Parathyroid adenoma (tissue), 2 donors: ENCODE measurements at regions not wholly inside any gene's neighbourhood (a gene's known extent, or its start where the extent isn't known, plus 50 kb on each side); places are given as distances from the start of the nearest gene placed in this dataset.

Experiments
- H2AFZ ChIP-seq: fragments of 300-600 bp; sonication (generic); one replicate; pipeline ENCODE4 v1.7.0; 2017; ENCODE audit warnings: antibody characterized with exemption, mild to moderate bottlenecking
- H3K27ac ChIP-seq: fragments of 300-600 bp; sonication (generic); one replicate; pipeline ENCODE4 v1.7.0; 2017
- H3K27me3 ChIP-seq: fragments of 300-600 bp; sonication (generic); one replicate; pipeline ENCODE4 v1.7.0; 2017; ENCODE audit warnings: low read length; ENCODE audit not compliant: control insufficient read depth, insufficient read depth
- H3K36me3 ChIP-seq: fragments of 300-600 bp; sonication (generic); one replicate; pipeline ENCODE4 v1.7.0; 2017; ENCODE audit warnings: low read length; ENCODE audit not compliant: control insufficient read depth, insufficient read depth
- H3K4me1 ChIP-seq: fragments of 300-600 bp; sonication (generic); one replicate; pipeline ENCODE4 v1.7.0; 2017; ENCODE audit warnings: control low read depth
- H3K4me2 ChIP-seq: fragments of 300-600 bp; sonication (generic); one replicate; pipeline ENCODE4 v1.7.0; 2017; ENCODE audit warnings: low read length
- H3K4me3 ChIP-seq: fragments of 300-600 bp; sonication (generic); one replicate; pipeline ENCODE4 v1.7.0; 2017; ENCODE audit warnings: low read depth, low read length
- H3K79me2 ChIP-seq: fragments of 300-600 bp; sonication (generic); one replicate; pipeline ENCODE4 v1.7.0; 2017; ENCODE audit warnings: control low read depth
- H3K9ac ChIP-seq: fragments of 300-600 bp; sonication (generic); one replicate; pipeline ENCODE4 v1.7.0; 2017; ENCODE audit warnings: mild to moderate bottlenecking
- H3K9me3 ChIP-seq: fragments of 300-600 bp; sonication (generic); one replicate; pipeline ENCODE4 v1.7.0; 2017; ENCODE audit warnings: low read length; ENCODE audit not compliant: control insufficient read depth
- CTCF ChIP-seq: fragments of 300-600 bp; sonication (generic); IDR thresholded peaks from one replicate; pipeline ENCODE4 v1.7.0; 2017; ENCODE audit warnings: antibody characterized with exemption, mild to moderate bottlenecking
- donor health status: primary hyperparathyroidism.

DNA sequence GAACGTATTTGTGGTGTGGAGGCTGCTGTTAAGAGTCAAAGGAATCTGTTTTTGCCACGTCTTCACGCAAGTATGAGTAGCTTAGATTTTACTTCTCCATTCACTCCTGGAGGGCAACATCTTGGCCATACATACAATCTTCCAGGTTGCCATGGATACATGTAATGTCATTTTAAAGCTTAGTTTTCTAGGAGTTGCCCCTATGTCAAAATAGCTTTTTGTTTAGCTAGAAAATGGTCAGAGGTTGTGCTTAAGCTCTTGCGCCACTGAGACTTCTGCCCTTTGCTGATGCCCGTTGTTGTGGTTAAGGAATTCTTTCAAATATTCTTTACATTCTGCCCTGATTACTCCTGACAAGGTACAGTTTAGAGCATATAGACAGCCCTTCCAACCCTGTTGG is 245.4 kb upstream of the TFPI start:
- Histone ChIP-seq H3K4me2 (no peak overlapping the region), H3K4me1 (no peaks in the 10 kb centered on the region), H3K4me3 (no peak overlapping the region), H3K27me3 (no peaks in the 10 kb centered on the region), H3K9me3 (peaks cover 5% of the 10 kb centered on the region), H3K36me3 (no peaks in the 10 kb centered on the region), H2AFZ (no peak overlapping the region), H3K9ac (no peak overlapping the region), H3K27ac (no peak overlapping the region), H3K79me2 (no peaks in the 10 kb centered on the region)
- TF ChIP-seq CTCF: no peak

DNA sequence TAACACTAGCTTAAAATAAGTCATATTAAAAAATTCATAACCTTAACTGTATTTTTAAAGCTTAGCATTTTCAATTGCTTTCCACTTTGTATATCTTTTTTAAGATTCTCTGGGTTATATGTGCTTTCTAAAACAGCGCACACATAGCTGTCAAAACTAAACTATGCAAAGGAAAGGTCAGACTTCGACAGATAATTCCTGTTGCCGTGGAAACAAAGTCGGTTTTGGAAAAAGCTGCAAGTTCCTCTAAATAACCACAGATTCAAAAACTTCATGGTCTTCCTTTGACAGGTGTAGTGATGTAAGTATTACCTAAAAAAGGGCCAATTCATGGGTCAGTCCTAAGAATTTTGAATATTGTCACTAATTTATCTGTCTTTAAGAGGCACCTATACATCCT is 249.6 kb upstream of the TFPI start:
- Histone ChIP-seq H3K4me2 (no peak overlapping the region), H2AFZ (no peak overlapping the region), H3K9me3 (no peaks in the 10 kb centered on the region), H3K36me3 (no peaks in the 10 kb centered on the region), H3K27ac (no peak overlapping the region), H3K79me2 (no peaks in the 10 kb centered on the region), H3K9ac (no peak overlapping the region), H3K4me3 (no peak overlapping the region), H3K27me3 (no peaks in the 10 kb centered on the region), H3K4me1 (no peaks in the 10 kb centered on the region)
- TF ChIP-seq CTCF: no peak

DNA sequence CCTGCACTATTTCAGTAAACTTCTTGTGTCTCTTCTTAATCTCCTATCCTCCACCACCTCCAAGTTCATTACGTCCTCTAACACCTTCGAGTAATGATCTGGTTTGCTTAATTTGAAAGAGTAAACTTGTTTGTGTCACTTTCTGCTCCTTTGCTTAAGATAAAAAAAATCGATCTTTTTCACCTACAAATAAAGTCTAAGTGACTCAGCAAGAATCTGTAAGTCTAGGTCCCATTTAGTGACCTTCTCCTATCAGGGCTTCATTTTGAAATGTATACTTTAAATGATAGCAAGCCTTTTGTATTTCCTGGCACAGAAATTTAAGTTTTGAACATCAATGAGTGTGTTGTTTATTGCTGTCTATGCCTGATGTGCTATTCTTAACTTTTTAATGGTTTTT is 260.9 kb upstream of the TFPI start:
- Histone ChIP-seq H3K4me1 (no peaks in the 10 kb centered on the region), H3K79me2 (no peaks in the 10 kb centered on the region), H3K9me3 (no peaks in the 10 kb centered on the region), H3K4me3 (no peak overlapping the region), H3K36me3 (no peaks in the 10 kb centered on the region), H3K9ac (no peak overlapping the region), H3K27me3 (no peaks in the 10 kb centered on the region), H2AFZ (no peak overlapping the region), H3K4me2 (no peak overlapping the region), H3K27ac (no peak overlapping the region)
- TF ChIP-seq CTCF: no peak

GRCh38 chr2:187819624-187820023 is 265.4 kb upstream of the TFPI start:
- H3K4me1 ChIP-seq: no peaks in the 10 kb centered on the region
- H3K36me3 ChIP-seq: no peaks in the 10 kb centered on the region
- no peak overlapping the region for H3K9ac ChIP-seq
- H2AFZ ChIP-seq: no peak overlapping the region
- no peak for TF ChIP-seq CTCF
- no peak overlapping the region for H3K27ac ChIP-seq
- H3K9me3 ChIP-seq: no peaks in the 10 kb centered on the region
- H3K27me3 ChIP-seq: no peaks in the 10 kb centered on the region
- no peak overlapping the region for H3K4me3 ChIP-seq
- no peak overlapping the region for H3K4me2 ChIP-seq
- H3K79me2 ChIP-seq: no peaks in the 10 kb centered on the region

DNA sequence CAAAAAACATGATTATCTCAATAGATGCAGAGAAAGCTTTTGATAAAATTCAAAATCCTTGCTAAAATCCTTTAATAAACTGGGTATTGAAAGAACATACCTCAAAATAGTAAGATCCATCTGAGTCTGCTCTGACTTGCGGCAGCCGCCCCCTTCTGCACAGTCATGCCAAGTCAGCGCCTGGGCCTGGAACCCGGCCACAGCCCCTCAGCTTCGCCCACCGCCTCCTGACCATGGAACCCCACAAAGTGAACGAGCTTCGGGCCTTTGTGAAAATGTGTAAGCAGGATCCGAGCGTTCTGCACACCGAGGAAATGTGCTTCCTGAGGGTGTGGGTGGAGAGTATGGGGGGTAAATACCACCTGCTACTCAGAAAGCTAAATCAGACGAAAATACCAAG is 270.9 kb upstream of the TFPI start:
- no peak overlapping the region for H2AFZ ChIP-seq
- no peaks in the 10 kb centered on the region for H3K79me2 ChIP-seq
- no peaks in the 10 kb centered on the region for H3K27me3 ChIP-seq
- H3K4me2 ChIP-seq: no peak overlapping the region
- H3K36me3 ChIP-seq: no peaks in the 10 kb centered on the region
- H3K4me3 ChIP-seq: no peak overlapping the region
- H3K9me3 ChIP-seq: no peaks in the 10 kb centered on the region
- H3K4me1 ChIP-seq: no peaks in the 10 kb centered on the region
- H3K27ac ChIP-seq: no peak overlapping the region
- TF ChIP-seq CTCF: no peak
- H3K9ac ChIP-seq: no peak overlapping the region
